Esophagus (tissue), 2 donors: ENCODE measurements at regions not wholly inside any gene's neighbourhood (a gene's known extent, or its start where the extent isn't known, plus 50 kb on each side); places are given as distances from the start of the nearest gene placed in this dataset.
A peak's percentile ranks its signal among the peaks of the same experiment; 100 is the strongest.

ENCODE experiments used
- H3K27ac ChIP-seq, 2 donors: one replicate each; pipeline ENCODE4 v1.5.1; 2013; ENCODE audit warnings: low read depth in 2 of 2, mild to moderate bottlenecking in 2 of 2, inconsistent platforms in 1 of 2, low read length in 1 of 2, moderate library complexity in 1 of 2
- H3K27me3 ChIP-seq, 2 donors: one replicate each; pipeline ENCODE4 v1.6.1; 2013; ENCODE audit warnings: low read length in 2 of 2, control low read depth in 1 of 2, mild to moderate bottlenecking in 1 of 2; ENCODE audit not compliant: insufficient read depth in 2 of 2, control insufficient read depth in 1 of 2
- H3K36me3 ChIP-seq, 2 donors: one replicate each; pipeline ENCODE4 v1.6.1; 2013; ENCODE audit warnings: low read length in 1 of 2; ENCODE audit not compliant: control insufficient read depth in 2 of 2, insufficient read depth in 2 of 2
- H3K4me1 ChIP-seq, 2 donors: one replicate each; pipeline ENCODE4 v1.6.1; 2013; ENCODE audit warnings: low read length in 1 of 2; ENCODE audit not compliant: control insufficient read depth in 2 of 2, insufficient read depth in 2 of 2
- H3K4me3 ChIP-seq, 2 donors: one replicate each; pipeline ENCODE4 v1.5.1; 2013; ENCODE audit warnings: low read length in 2 of 2, mild to moderate bottlenecking in 2 of 2, low read depth in 1 of 2, moderate library complexity in 1 of 2
- H3K9me3 ChIP-seq, 2 donors: one replicate each; pipeline ENCODE4 v1.6.1; 2013; ENCODE audit warnings: mild to moderate bottlenecking in 2 of 2, low read depth in 1 of 2, low read length in 1 of 2, moderate library complexity in 1 of 2; ENCODE audit not compliant: control insufficient read depth in 2 of 2, insufficient read depth in 1 of 2
- WGBS, 2 donors: extraction: QIAGEN DNeasy Blood & Tissue Kit; methylation state at CpG; one replicate each; pipeline ENCODE4 v1.1.7; 2013; 5-methylcytosine and 5-hydroxymethylcytosine counted together
- donor health status: healthy with polysubstance abuse.
- donor health status: Bipolar disorder and iron deficiency.

DNA sequence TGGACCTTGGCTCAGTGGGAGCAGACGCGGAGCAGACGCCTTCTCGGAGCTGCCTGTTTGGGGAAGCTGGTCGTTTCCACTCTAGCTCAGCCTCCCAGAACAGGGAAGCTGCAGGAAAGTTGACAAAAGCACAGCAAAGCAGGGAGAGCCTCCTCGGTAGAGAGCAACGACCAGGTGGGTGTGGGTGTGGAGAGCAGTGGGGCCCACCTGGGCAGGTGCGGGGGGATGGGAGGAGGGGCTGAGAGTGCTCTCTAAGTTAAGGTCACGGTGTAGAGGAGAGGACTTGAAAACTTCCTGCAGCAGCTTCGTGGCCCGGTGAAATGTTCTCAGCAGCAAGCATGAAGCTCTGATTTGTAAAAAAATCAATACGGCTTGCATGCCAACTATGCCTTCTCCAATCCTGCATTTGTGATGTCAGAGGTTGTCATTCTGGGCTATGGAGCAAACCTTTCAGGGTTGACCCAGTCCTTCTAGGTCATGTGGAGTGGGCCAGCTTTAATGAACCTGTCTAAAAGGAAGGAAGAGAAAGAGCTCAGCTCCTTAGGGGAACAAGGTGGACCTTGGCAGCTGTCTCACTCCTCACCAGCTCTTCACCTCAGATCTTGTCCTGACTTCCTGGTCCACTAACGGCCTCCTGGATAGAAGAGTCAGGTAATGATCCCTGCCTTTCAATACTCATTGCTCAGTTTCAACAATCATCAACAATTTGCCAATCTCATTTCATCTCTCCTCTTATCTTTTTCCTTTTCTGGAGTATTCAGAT, 85.8 kb upstream of the UBL3 start:
- Histone ChIP-seq H3K4me3 (peak overlapping the region in 1 of 2 donors; percentile 22), H3K36me3 (no peaks in the 10 kb centered on the region), H3K27ac (peak overlapping the region; percentile 11 to 47), H3K9me3 (peaks cover 0 to 2% of the 10 kb centered on the region in 2 donors), H3K4me1 (peaks cover 0 to 9% of the 10 kb centered on the region in 2 donors), H3K27me3 (peaks cover 0 to 3% of the 10 kb centered on the region in 2 donors)
- 36 to 50% methylated on average over 13 of the region's 13 CpGs for WGBS, 2 donors

DNA sequence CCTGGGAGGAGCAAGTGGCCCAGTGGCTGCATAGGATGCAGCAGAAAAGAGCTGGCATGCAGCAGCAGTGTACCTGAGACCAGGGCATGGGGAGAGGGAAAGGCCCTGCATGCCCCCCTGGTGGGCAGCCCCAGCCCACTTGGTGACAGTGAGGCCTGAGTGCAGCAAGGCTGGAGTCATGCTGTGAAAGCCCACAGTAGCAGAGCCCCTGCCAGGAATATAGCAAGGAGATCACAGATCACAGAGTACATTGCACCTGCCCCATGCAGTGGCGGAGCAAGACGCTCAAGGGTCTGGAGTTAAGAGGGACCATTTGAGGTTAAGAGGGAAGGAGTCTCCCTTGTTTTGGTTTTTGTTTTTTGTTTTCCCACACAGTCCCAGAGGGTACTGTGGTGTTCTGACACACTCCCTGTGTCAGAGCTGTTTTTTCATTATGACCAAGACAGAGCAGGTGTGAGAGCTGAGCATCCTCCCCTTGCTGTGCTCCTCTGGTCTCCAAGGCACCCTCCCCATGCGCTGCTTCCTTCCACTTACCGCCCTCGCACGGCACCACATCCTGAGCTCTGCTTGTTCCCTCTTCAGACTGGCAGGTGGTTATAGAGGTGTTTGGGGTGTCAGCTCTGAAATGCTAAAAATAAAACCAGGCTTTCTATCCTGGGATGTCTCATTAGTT, 85.0 kb upstream of the UBL3 start:
- peaks cover 0 to 2% of the 10 kb centered on the region in 2 donors for H3K9me3 ChIP-seq
- H3K27me3 ChIP-seq: peaks cover 0 to 3% of the 10 kb centered on the region in 2 donors
- no peaks in the 10 kb centered on the region for H3K36me3 ChIP-seq
- peak overlapping the region in 1 of 2 donors; percentile 47 for H3K27ac ChIP-seq
- H3K4me1 ChIP-seq: peaks cover 0 to 9% of the 10 kb centered on the region in 2 donors
- 69 to 72% methylated on average over 6 of the region's 6 CpGs for WGBS, 2 donors
- peak overlapping the region in 1 of 2 donors; percentile 22 for H3K4me3 ChIP-seq

DNA sequence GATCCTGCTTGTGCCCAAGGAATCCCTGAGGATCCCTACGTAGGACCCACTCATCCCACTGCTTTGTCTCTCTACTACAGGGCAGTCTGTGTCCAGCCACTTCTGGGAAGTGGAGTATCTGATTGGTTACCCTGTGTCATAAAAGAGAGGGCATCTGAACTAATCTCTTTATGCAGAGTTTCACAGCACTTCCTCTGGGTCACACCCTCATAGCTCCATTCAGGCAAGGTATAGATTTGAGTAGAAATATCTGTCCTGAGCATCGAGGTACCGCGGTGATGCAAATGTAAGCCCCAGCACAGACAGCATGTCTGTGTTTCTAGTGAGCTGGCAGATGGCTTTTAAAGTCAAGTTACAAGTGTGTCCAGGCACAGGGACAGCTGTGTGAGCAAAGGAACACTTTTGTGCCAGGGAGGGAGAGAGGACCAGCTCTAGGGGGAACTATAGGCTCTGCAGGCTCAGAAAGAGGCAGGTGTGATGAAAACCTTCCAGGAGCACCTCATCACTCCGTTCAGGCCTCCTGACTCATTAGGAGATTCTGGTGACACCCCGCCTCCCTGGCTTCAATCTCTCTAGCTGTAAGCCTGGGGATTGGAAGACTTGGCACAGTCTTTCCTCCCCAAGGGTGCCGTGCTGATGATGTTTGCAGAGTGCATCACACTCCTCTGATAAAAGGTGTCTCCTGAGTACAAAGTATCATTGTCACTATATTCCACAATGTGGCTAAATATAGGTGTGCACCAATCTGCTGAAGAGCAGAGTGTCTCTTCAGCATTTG, 84.3 kb upstream of the UBL3 start:
- peaks cover 0 to 9% of the 10 kb centered on the region in 2 donors for H3K4me1 ChIP-seq
- WGBS, 2 donors: 62 to 69% methylated on average over 7 of the region's 7 CpGs
- peaks cover 0 to 2% of the 10 kb centered on the region in 2 donors for H3K9me3 ChIP-seq
- peak overlapping the region in 1 of 2 donors; percentile 41 for H3K27ac ChIP-seq
- H3K27me3 ChIP-seq: peaks cover 0 to 3% of the 10 kb centered on the region in 2 donors
- H3K4me3 ChIP-seq: no peak overlapping the region
- H3K36me3 ChIP-seq: no peaks in the 10 kb centered on the region

DNA sequence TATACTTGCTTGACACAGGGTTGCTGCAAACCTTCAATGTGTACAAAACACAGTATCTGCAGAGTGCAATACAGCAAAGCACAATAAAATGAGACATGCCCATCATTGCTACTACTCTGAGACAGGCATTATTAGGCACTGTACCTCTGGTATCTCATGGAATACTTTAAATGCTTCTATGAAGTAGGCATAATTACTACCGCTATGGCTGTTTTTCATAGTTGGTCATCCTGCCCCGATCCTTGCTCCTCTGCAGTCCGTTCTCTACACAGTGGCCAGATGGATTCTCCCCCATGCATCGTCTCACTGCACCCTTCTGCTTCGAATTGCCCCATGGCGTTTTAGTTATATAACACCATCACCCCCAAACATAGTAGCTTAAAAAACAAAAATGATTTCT, 83.0 kb upstream of the UBL3 start:
- Histone ChIP-seq H3K27ac (no peak overlapping the region), H3K4me1 (peaks cover 0 to 9% of the 10 kb centered on the region in 2 donors), H3K27me3 (peaks cover 0 to 3% of the 10 kb centered on the region in 2 donors), H3K4me3 (no peak overlapping the region), H3K36me3 (no peaks in the 10 kb centered on the region), H3K9me3 (peaks cover 0 to 2% of the 10 kb centered on the region in 2 donors)
- WGBS, 2 donors: 97% methylated on average over 6 of the region's 6 CpGs

DNA sequence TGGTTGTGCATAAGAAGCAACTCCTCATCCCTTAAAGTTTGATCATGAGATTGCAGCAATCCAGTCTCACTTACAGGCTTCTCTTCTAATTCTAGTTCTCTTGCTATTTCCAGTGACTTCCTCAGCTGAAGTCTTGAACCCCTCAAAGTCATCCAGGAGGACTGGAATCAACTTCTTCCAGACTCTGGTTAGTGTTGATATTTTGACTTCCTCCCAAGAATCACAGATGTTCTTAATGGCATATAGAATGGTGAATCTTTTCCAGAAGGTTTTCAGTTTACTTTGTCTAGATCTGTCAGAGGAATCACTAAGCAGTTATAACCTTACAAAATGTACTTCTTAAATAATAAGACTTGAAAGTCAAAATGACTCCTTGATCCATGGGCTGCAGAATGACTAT, 81.3 kb upstream of the UBL3 start:
- H3K4me3 ChIP-seq: no peak overlapping the region

DNA sequence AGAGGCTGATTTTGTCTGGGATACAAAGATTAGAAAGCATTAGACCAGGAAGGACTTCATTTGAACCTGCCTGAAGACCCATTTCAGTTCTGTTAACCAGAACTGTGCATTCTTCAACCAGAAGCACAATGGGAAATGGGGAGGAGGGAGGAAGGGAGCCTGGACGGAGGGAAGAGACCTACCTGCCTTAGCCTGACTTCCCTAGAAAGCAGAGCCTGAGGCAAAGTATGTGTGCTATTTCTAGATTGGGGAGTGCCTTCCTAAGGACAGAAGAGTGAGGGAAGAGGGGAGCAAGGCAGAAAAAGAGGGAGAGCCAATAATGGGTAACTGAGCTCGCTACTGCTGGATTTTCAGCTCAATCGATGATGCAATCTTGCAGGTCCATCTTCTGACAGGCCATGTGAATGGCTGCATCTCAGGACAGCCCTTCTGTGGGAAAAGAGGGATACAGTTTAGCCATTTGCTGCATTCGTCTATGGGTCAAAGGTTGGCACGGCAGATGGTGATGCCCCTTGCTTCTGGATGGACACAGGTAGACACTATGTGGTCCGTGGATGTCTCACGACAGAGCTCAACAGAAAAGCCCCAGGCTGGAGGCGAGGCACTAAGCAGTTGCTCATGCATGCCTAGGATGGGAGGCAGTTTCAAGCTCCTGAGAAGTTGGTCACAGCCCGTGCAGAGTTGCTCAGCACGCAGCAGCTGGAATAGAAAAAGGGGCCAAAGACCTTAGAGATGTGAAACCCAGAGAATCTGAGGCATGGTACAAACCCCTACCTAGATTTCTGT, 78.8 kb upstream of the UBL3 start:
- Histone ChIP-seq H3K9me3 (peaks cover 0 to 2% of the 10 kb centered on the region in 2 donors), H3K4me3 (no peak overlapping the region), H3K4me1 (peaks cover 4 to 12% of the 10 kb centered on the region in 2 donors), H3K36me3 (no peaks in the 10 kb centered on the region), H3K27ac (no peak overlapping the region), H3K27me3 (no peaks in the 10 kb centered on the region)
- WGBS, 2 donors: 67 to 78% methylated on average over 10 of the region's 10 CpGs

More for the DNA sequence above, 81.3 kb upstream of the UBL3 start:
- Histone ChIP-seq H3K4me1 (peaks cover 0 to 9% of the 10 kb centered on the region in 2 donors), H3K9me3 (peaks cover 0 to 2% of the 10 kb centered on the region in 2 donors), H3K27ac (no peak overlapping the region), H3K36me3 (no peaks in the 10 kb centered on the region), H3K27me3 (peaks cover 0 to under 1% of the 10 kb centered on the region in 2 donors)

DNA sequence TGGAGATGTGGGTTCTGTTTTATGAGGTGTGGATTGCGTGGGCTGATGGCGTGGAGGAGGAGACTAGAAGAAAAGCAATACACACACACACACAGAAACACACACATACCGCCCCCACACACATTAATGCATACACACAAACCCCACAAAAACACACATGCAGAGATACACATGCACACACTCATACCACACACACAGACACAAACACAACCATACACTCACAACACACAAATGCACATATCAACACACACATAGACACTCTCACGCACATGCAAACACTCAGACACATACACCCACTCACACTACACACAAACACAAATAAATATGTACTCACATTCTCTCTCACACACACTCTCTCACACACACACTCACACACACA, 75.7 kb upstream of the UBL3 start:
- peak overlapping the region; percentile 94 to 95 for H3K27ac ChIP-seq
- H3K36me3 ChIP-seq: no peaks in the 10 kb centered on the region
- no peaks in the 10 kb centered on the region for H3K9me3 ChIP-seq
- no peak overlapping the region for H3K4me3 ChIP-seq
- H3K27me3 ChIP-seq: no peaks in the 10 kb centered on the region
- peaks cover 4 to 20% of the 10 kb centered on the region in 2 donors for H3K4me1 ChIP-seq
- WGBS, 2 donors: 83 to 88% methylated on average over 4 of the region's 4 CpGs

DNA sequence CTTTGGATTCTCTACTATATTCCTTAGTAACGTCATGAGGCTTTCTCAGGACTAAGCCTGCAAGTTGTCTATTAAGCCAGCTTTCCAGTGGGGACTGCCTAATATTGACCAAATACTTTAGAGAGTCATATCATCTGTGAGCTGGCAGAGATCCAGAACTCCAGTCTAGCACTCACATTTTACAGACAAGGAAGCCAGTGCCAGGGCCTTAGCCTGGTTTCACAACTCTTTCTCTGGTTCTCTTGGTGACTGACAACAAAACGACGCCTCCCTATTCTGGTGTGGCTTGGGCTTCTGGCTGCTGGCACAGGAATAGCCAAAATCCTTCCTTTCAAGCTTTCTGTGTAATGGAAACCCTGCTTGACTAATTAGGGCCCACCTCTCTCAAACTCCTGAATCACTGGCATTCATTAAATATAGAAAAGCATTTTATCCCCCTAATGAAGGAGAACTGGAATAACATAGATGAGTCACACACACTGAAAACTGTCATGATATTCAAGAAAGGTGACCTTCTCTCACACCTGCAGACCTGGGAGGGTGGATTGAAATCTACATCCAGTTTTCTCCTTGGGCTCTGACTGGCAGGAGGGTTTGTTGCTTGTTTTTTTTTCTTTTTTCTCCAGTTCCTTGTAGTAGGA, 75.2 kb upstream of the UBL3 start:
- no peaks in the 10 kb centered on the region for H3K9me3 ChIP-seq
- H3K4me1 ChIP-seq: peaks cover 4 to 20% of the 10 kb centered on the region in 2 donors
- WGBS, 2 donors: 23 to 25% methylated on average over 3 of the region's 3 CpGs
- H3K27ac ChIP-seq: peak overlapping the region; percentile 94 to 95
- no peaks in the 10 kb centered on the region for H3K27me3 ChIP-seq
- H3K36me3 ChIP-seq: no peaks in the 10 kb centered on the region
- no peak overlapping the region for H3K4me3 ChIP-seq
